ENCODE measurements at regions not wholly inside any gene's neighbourhood (a gene's known extent, or its start where the extent isn't known, plus 50 kb on each side); places are given as distances from the start of the nearest gene placed in this dataset.

DNA sequence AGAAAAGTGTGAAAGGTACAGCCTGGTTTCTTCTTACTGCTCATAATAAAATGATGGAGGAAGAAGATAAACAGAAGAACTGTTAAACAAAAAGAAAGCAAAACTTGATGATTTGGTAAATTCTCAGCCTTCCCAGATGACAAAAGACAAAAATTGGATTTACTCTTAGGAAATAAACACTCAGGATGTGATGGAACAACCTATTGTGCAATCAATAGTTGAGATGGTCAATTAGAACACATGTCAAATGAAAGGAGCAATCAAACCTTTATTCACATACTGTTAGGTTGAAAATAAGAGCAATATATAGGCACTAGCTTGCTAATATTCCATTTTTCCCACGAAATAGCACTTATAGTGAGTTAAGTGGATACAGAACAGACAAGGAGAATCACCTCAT, 1174.0 kb upstream of the SLC39A10 start:
- no peak overlapping the region for H3K4me2 ChIP-seq
- FAIRE-seq (no peak), ATAC-seq (no peak), DNase-seq (ENCODE audit: low read depth in 1 of 2, low spot score in 1 of 2) (no peak)
- ChIA-PET CTCF (no interaction called here), POLR2A (no interaction called here)
- no peaks in the 10 kb centered on the region for H3K4me1 ChIP-seq
- no peak overlapping the region for H3K4me3 ChIP-seq
- WGBS (ENCODE audit: missing lambda C conversion rate) = 0% methylated on average over 1 of the region's 1 CpG
- no peaks in the 10 kb centered on the region for H3K9me3 ChIP-seq
- TF ChIP-seq, protein P1, sequence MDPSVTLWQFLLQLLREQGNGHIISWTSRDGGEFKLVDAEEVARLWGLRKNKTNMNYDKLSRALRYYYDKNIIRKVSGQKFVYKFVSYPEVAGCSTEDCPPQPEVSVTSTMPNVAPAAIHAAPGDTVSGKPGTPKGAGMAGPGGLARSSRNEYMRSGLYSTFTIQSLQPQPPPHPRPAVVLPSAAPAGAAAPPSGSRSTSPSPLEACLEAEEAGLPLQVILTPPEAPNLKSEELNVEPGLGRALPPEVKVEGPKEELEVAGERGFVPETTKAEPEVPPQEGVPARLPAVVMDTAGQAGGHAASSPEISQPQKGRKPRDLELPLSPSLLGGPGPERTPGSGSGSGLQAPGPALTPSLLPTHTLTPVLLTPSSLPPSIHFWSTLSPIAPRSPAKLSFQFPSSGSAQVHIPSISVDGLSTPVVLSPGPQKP (IDR thresholded peaks at IDR 0.05; ENCODE audit: low read depth, low read length) = no peak
- TF ChIP-seq NFE2L2 (conservative IDR thresholded peaks at IDR 0.05; ENCODE audit: low read length) (no peak), KDM1A (IDR thresholded peaks at IDR 0.05; ENCODE audit: low read depth) (no peak), RCOR1 (IDR thresholded peaks at IDR 0.05; ENCODE audit: low read depth, low read length) (no peak), HDAC2 (IDR thresholded peaks at IDR 0.05) (no peak), CBX8 (IDR thresholded peaks at IDR 0.05) (no peak), POLR2AphosphoS2 (conservative IDR thresholded peaks at IDR 0.05; ENCODE audit: low read length) (no peak), ZC3H11A (IDR thresholded peaks at IDR 0.05) (no peak), ESRRA (IDR thresholded peaks at IDR 0.05; ENCODE audit: borderline replicate concordance, low read length) (no peak), SREBF2 (IDR thresholded peaks at IDR 0.05) (no peak)
- TF ChIP-seq, protein P2, sequence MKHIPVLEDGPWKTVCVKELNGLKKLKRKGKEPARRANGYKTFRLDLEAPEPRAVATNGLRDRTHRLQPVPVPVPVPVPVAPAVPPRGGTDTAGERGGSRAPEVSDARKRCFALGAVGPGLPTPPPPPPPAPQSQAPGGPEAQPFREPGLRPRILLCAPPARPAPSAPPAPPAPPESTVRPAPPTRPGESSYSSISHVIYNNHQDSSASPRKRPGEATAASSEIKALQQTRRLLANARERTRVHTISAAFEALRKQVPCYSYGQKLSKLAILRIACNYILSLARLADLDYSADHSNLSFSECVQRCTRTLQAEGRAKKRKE (CRISPR knock-in tag; IDR thresholded peaks at IDR 0.05; ENCODE audit: low read depth) = no peak
- TF ChIP-seq, protein P3, sequence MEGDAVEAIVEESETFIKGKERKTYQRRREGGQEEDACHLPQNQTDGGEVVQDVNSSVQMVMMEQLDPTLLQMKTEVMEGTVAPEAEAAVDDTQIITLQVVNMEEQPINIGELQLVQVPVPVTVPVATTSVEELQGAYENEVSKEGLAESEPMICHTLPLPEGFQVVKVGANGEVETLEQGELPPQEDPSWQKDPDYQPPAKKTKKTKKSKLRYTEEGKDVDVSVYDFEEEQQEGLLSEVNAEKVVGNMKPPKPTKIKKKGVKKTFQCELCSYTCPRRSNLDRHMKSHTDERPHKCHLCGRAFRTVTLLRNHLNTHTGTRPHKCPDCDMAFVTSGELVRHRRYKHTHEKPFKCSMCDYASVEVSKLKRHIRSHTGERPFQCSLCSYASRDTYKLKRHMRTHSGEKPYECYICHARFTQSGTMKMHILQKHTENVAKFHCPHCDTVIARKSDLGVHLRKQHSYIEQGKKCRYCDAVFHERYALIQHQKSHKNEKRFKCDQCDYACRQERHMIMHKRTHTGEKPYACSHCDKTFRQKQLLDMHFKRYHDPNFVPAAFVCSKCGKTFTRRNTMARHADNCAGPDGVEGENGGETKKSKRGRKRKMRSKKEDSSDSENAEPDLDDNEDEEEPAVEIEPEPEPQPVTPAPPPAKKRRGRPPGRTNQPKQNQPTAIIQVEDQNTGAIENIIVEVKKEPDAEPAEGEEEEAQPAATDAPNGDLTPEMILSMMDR (IDR thresholded peaks at IDR 0.05) = no peak
- TF ChIP-seq, protein P4, sequence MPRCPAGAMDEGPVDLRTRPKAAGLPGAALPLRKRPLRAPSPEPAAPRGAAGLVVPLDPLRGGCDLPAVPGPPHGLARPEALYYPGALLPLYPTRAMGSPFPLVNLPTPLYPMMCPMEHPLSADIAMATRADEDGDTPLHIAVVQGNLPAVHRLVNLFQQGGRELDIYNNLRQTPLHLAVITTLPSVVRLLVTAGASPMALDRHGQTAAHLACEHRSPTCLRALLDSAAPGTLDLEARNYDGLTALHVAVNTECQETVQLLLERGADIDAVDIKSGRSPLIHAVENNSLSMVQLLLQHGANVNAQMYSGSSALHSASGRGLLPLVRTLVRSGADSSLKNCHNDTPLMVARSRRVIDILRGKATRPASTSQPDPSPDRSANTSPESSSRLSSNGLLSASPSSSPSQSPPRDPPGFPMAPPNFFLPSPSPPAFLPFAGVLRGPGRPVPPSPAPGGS (IDR thresholded peaks at IDR 0.05) = no peak
- H3K27ac ChIP-seq = no peak overlapping the region

DNA sequence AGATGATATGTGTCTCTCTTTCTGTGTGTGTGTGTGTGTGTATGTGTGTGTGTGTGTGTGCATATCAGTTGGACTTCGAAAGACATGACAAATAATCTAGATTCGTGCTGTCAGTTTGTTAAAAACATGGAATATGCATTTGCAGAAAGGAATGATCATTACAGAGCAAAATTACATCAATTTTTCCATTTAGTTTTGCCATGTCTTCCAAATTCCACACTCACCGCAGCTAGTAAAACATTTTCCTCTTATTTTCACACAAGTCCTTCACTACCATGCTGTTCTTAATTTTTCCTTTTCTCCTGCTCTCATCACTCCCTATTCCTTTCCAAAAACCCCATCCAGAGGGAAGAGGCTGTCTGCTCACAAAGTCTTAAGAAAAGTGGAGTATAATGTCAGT, 1191.4 kb upstream of the SLC39A10 start:
- H3K4me1 ChIP-seq = no peaks in the 10 kb centered on the region
- no peak for ATAC-seq
- 44% methylated on average over 3 of the region's 3 CpGs for WGBS (ENCODE audit: missing lambda C conversion rate)
- no peak for FAIRE-seq
- no peak for DNase-seq (ENCODE audit: low read depth in 1 of 2, low spot score in 1 of 2)
- no peak overlapping the region for H3K4me3 ChIP-seq
- TF ChIP-seq, protein P5, sequence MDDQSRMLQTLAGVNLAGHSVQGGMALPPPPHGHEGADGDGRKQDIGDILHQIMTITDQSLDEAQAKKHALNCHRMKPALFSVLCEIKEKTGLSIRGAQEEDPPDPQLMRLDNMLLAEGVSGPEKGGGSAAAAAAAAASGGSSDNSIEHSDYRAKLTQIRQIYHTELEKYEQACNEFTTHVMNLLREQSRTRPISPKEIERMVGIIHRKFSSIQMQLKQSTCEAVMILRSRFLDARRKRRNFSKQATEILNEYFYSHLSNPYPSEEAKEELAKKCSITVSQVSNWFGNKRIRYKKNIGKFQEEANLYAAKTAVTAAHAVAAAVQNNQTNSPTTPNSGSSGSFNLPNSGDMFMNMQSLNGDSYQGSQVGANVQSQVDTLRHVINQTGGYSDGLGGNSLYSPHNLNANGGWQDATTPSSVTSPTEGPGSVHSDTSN (IDR thresholded peaks at IDR 0.05) = no peak
- H3K9me3 ChIP-seq = no peaks in the 10 kb centered on the region
- H3K27ac ChIP-seq = no peak overlapping the region
- CTCF ChIA-PET = no interaction called here
- H3K4me2 ChIP-seq = no peak overlapping the region
- POLR2A ChIA-PET = no interaction called here

DNA sequence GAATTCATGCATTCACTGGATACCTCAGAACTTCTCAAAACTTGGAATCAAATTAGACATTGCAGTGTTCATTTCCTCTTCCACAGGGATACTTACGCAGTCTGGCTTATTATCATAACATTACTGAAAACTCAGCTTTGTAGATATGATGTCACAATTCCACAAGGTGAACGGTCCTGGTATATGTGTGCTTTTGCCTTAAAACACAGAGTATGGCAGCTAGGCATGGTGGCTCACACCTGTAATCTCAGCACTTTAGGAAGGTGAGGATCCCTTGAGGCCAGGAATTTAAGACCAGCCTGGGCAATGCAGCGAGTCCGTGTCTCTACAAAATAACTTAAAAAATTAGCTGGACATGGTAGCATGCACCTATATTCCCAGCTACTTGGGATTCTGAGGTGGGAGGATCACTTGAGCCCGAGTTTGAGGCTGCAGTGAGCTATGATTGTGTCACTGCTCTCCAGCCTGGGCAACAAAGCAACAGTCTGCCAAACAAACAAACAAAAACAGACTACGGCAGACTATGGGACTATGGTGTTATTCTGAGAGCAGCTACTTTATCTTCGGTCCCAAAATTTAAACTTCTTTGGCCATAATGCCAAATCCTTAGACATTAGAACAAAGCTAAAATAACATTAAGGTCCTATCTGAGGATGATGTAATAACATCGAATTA, 1191.9 kb upstream of the SLC39A10 start:
- ChIA-PET CTCF (no interaction called here), POLR2A (no interaction called here)
- no peak for FAIRE-seq
- TF ChIP-seq NFE2L2 (conservative IDR thresholded peaks at IDR 0.05; ENCODE audit: low read length) = no peak
- no peak for TF ChIP-seq ZNF302 (CRISPR knock-in tag; IDR thresholded peaks at IDR 0.05)
- TF ChIP-seq, protein P6, sequence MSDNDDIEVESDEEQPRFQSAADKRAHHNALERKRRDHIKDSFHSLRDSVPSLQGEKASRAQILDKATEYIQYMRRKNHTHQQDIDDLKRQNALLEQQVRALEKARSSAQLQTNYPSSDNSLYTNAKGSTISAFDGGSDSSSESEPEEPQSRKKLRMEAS (IDR thresholded peaks at IDR 0.05) = no peak
- TF ChIP-seq, protein P7, sequence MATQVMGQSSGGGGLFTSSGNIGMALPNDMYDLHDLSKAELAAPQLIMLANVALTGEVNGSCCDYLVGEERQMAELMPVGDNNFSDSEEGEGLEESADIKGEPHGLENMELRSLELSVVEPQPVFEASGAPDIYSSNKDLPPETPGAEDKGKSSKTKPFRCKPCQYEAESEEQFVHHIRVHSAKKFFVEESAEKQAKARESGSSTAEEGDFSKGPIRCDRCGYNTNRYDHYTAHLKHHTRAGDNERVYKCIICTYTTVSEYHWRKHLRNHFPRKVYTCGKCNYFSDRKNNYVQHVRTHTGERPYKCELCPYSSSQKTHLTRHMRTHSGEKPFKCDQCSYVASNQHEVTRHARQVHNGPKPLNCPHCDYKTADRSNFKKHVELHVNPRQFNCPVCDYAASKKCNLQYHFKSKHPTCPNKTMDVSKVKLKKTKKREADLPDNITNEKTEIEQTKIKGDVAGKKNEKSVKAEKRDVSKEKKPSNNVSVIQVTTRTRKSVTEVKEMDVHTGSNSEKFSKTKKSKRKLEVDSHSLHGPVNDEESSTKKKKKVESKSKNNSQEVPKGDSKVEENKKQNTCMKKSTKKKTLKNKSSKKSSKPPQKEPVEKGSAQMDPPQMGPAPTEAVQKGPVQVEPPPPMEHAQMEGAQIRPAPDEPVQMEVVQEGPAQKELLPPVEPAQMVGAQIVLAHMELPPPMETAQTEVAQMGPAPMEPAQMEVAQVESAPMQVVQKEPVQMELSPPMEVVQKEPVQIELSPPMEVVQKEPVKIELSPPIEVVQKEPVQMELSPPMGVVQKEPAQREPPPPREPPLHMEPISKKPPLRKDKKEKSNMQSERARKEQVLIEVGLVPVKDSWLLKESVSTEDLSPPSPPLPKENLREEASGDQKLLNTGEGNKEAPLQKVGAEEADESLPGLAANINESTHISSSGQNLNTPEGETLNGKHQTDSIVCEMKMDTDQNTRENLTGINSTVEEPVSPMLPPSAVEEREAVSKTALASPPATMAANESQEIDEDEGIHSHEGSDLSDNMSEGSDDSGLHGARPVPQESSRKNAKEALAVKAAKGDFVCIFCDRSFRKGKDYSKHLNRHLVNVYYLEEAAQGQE (IDR thresholded peaks at IDR 0.05) = no peak
- TF ChIP-seq HEYL (CRISPR knock-in tag; IDR thresholded peaks at IDR 0.05) = no peak
- no peak for TF ChIP-seq PHF8 (IDR thresholded peaks at IDR 0.05; ENCODE audit: borderline replicate concordance, low read depth)
- no peak for TF ChIP-seq EHMT2 (IDR thresholded peaks at IDR 0.05; ENCODE audit: low read depth)
- no peak for TF ChIP-seq MAZ (IDR thresholded peaks at IDR 0.05; ENCODE audit: borderline replicate concordance, low read depth, low read length)
- TF ChIP-seq EP300 (IDR thresholded peaks at IDR 0.05) = no peak
- TF ChIP-seq, protein P2 (CRISPR knock-in tag; IDR thresholded peaks at IDR 0.05; ENCODE audit: low read depth) = no peak
- TF ChIP-seq SREBF2 (IDR thresholded peaks at IDR 0.05) = no peak

More for the DNA sequence above, 1191.9 kb upstream of the SLC39A10 start:
- H3K9me3 ChIP-seq = no peaks in the 10 kb centered on the region
- WGBS (ENCODE audit: missing lambda C conversion rate) = 39% methylated on average over 8 of the region's 8 CpGs
- no peak overlapping the region for H3K27ac ChIP-seq
- no peak for ATAC-seq
- H3K4me1 ChIP-seq = no peaks in the 10 kb centered on the region
- no peak for DNase-seq (ENCODE audit: low read depth in 1 of 2, low spot score in 1 of 2)
- no peak overlapping the region for H3K4me2 ChIP-seq
- H3K4me3 ChIP-seq = no peak overlapping the region
